GM19240 (cell line): ENCODE measurements at regions not wholly inside any gene's neighbourhood (a gene's known extent, or its start where the extent isn't known, plus 50 kb on each side); places are given as distances from the start of the nearest gene placed in this dataset.

Source experiments
- DNase-seq: peaks from one replicate; pipeline ENCODE4 v3.0.0; 2011; ENCODE audit warnings: low spot score; ENCODE audit not compliant: insufficient read length

DNA sequence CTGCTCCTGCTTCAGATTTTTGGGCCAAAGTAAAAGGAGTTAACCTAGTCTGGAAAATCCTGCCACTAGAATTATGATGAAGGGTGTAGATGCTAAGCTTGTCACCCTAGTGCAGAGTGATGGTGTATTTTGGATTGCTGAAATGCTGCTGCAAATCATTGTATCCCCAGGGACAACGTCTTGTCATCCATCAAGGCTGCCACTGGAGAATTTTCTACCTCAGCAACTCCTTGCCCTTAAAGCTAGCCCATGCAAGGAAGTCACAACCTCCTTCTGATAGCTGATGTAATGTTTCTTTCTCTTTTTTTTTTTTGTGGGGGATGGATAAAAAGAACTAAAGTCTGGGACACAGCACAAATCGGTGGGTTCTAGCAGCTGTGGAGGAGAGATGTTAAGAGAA is 139.4 kb upstream of the FRMD6 start:
- no peak for DNase-seq

DNA sequence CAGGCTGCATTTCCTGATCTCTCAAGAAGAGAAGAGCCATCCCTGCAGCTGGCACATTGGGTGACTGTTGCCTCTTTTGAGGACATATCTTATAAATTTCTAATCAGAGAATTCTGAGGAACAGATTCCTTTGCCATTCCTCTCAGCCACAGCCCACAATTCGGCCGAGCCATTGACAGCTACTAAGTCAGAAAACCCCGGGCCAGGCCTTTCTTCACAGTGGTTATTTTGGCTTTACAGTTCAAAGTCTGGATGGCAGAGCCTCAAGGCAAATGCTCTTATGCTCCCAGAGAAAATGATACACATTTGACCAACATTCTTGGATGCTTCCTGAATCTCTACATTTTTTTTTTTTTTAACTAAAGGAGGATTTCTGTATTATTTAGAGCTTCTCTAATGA is 138.4 kb upstream of the FRMD6 start:
- DNase-seq: no peak

DNA sequence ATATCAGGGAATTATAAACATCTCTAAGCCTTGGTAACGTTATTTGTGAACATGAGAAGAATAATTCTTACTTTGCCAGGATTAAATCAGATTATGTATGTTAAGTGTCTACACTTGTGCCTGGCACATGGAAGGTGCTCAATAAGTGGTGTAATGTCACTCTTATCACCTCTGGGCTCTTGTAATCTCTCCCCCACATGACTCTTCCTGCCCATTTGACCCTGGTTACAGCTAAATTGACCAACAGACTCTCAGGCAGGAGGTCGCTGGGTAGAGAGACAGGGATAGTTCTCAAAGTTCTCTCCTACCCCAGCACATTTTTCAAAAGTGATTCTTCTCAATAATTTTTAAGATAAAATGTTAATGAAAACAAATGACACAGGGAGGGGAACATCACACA is 137.8 kb upstream of the FRMD6 start:
- DNase-seq: no peak

DNA sequence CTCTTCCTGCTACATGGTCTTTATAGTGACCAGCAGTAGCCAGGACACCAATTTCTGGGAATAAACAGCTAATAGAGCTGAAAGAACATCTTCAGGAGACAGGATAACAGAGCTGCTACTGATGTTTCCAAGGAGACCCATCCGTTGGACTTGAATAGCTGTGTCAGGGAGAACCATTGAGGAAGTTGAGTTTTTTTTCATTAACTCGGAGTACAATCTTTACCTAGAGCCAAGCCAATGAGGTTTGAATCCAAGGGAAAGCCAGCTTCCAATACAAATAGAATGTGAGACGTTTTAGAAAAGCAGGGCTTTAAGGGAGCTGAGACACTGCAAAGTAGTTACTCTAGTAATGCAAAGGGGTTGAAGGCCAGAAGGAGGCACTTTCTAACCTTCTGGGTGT is 136.1 kb upstream of the FRMD6 start:
- no peak for DNase-seq

DNA sequence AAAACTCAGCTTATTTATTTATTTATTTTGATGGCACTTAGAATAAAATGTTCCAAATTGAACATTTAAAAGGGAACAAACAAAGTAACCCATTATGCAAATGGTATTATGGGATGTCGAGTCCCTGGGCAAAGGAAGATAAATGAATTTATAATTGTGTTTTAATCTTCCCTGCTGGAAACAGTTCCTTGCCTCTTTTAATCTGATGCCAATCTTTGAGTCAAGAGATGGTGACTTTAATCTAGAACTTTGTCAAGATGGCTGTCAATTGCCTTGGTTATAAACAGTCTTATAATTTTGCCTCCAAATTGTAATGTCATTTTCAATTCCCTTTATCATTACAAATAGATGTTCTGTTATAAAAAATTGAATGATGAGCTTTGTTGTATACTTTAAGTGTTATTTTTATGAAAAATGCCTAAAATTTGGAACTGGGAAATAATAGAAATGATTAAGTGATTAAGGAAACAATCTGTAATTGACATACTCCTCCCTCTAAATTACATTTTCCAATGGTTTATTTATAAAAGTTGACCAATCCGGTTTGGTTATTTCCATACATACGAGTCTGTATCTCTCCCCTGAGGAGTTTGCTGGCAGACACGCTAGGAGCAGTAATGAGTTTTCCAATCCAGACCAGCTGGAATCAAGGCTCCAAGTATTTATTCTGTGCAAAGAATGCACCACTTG is 134.9 kb upstream of the FRMD6 start:
- DNase-seq: no peak

DNA sequence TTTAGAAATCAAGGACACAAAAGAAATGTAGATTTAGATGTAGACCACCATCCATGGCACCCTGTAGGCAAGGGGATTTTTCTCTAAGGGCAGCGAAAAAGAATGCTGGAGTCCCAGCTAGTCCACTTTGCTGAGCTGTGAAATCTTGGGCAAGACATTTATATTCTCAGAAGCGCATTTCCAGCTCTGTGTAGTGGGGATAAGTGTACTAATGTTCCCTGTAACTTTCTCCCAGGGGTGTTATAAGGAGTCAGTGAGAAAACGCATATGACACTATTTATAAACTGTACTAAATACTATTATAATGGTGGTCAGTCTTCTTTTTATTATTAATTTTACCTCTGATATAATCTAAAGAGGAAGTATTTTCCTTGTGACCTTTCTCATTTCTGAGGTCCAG is 133.4 kb upstream of the FRMD6 start:
- DNase-seq: no peak

DNA sequence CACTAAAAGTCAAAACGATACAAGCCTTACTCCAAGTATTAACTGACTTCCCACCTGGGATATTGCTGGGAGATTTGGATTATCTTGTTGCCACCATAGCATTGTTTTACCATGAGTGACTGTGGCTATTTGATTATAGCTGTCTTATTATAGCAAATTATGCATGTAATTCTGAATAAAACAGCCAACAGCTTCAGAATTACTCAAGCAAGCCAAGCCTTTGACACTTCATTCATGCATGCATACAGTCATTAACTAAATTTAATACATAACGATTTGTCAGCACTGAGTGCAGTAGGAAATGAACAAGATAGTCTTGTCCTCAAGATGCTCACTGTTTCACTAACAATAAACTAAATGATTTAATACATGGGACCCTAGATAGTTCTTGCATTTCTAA is 133.0 kb upstream of the FRMD6 start:
- DNase-seq: no peak

DNA sequence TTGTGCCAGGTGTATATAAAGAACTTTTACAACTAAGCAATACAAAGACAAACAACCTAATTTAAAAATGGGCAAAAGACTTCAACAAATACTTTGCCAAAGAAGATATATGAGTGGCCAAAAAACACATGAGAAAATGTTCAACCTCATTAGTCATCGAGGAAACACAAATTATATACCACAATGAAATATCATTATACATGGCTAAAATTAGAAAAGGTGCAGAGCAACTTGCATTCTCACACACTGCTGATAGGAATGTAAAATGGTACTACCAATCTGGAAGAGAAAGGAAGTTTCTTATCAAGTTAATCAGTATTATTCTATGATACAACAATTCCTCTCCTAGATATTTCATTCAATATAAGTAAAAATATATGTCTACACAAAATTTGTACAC is 131.6 kb upstream of the FRMD6 start:
- no peak for DNase-seq

DNA sequence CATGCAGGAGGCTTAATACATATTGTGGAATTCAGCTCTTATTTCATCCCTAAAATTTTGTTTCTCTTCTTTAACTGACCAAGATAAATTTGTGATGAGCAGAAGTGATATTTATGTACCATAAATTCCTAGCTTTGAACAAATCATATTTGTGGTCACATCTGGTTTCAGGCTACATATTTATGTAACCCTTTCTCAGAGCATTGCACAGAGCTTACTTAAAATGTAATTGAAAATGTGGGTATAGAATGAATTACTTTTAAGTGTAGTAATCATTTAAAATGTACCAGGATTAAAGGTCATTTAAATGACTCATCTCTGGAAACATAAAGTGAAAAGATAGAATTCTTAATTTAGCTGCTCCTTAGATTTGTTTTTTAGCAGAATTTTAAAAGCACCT is 129.9 kb upstream of the FRMD6 start:
- DNase-seq: no peak

DNA sequence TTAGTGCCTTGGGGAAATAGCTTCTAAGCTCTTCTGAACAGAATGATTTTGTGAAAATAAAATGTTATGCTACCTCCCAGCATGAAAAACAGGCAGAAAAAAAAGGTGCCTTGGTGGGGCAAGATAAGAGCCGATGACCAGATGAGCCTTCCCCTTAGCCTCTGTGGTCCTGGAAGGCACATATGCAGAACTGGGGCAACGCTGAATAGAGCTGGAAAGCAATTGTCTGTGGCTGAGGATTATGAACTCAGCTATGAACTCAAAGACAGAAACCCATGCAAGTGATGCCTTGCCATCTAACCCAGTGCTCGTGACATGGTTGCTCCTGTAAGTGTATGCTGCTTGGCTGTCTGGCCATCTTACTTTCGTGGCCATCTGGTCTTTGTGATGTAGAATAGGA is 128.5 kb upstream of the FRMD6 start:
- no peak for DNase-seq

DNA sequence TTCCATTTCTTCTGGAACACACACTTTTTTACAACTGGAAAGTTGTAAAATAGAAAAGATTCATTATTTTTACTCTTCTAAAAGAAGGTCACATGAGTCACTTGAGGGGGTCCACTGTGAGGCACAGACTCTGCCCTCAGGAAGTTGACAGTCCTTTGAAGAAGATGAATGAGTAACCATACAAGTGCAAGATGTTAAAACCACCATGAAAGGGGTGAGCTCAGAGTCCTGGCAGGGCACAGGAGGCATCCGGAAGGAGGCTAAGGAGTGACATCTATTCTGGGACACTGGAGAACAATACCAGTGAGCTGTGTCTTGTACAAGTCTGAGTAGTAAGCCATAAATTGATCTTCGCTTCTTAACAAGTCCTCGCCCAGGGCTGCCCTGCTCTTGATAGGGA is 126.0 kb upstream of the FRMD6 start:
- no peak for DNase-seq

DNA sequence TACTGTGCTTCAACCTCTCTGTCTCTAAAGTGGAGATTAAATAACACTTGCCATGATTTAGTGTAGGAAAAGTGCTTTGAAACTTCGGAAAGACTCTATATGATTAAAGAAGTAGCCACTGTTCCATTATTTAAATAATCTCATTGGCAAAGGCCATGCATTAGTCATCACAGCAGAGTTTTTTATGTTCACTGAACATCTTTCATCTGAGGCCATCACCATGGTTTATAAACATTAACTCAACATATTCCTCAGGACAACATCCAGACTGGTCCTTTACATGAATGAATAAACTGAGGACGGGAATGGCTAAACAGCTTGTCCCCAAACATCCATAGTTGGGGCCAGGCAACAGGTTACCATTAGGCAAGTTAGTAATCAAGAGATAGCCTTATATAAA is 124.6 kb upstream of the FRMD6 start:
- DNase-seq: no peak

DNA sequence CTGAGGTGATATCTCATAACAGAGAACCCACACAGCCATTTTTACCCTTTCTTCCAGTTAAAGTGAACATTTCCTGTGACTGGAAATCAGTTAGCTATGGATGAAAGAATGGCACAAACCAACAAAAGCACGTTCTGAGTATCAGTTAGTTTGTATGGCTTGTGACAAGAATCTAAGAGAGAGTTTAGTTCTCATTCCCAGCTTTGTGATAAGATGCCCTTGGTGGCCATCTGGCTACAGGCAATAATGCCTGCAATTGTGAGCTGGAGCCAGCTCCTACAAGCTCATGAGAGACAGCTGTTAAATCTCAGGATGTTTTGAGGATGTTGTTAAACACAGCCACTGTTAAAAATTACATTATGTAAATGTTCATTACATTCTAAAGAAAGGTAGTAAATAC is 122.0 kb upstream of the FRMD6 start:
- no peak for DNase-seq

DNA sequence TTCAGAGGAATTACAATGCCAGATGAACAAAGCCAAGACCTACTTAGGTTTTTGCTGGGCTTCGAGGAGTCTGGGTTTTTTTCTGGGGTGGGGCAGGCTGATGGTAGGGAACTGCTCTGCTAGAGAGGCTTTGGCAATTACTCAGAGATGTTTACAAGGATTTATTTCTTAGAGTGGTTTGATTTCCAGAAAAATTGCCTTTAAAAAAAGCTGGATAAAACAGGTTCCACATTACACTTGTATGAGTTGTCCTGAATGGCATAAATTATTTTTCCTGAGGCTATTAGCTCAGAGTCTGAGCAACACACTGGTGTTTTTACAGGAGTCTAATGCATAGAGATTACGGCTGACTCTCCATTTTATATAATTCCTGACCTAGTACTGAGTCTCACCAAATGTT is 118.5 kb upstream of the FRMD6 start:
- DNase-seq: no peak

DNA sequence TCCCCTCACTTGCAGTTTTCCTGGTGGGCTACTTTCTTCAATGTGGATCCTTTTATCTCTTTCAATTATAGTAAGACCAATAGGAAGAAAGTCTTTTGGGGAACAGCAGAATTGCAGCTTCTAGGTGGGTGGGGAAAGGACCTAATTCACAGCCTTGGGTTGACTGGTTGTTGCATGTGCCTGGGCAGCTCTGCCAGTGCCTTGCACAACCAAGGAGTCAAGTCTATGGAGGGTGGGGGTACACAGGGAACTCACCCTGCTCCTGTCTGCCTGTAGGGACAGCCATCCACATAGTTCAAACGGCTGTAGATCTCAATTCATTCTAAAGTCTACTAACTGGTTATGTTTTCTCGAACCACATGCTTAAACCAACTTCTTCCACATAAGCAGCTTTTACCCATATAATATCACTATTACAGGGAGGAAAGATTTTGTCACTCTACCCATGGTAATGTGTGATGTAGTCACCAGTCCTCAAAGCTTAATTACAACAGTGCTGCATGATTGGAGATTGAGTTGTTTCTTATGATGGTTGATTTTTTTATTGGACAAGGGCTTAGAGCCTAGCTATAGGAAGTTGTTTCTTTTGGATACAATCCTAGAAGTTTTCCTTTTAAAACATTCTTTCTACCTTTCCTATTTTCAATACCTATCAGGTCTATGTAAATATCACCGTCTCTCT is 117.7 kb upstream of the FRMD6 start:
- DNase-seq: no peak

DNA sequence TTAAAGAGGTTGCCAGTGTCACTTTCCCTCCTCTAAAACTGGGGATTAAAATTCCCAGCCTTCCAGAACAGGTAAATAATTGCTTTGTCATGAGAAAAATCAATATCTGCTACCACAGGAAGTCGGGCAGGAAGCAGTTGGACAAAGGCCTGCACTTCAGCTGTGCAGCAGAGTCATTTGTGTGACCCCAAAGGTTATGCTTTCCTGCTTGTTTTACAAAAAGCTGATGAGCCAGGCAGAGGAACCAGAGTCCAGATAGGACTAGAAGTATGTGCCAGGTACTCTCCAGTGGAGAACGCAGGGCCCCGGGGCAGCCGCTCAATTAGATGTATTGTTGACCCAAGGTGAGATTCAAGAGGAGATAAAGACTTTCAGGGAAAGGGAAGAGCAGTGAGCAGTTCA is 117.1 kb upstream of the FRMD6 start:
- DNase-seq: no peak

DNA sequence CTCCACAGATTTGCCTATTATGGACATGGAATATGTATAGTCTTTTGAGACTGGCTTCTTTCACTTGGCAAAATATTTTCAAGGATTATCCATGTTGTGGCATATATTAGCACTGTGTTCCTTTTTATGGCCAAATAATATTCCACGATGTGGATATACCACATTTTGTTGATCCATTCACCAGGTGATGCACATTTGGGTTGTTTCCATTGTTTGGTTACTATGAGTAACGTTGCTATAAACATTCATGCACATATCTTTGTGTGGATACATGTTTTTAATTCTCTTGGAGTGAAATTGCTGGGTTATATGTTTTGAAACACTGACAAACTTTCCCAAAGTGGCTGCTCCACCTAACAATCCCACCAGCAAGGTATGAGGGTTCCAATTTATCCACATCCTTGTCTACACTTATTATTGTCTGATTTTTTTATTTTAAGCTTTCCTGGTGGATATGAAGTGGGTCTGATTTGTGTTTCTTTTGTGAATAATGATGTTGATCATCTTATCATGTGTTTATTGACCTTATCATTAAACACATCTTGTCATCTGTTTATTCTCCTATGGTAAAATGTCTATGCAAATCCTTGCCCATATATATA is 116.2 kb upstream of the FRMD6 start:
- DNase-seq: no peak

DNA sequence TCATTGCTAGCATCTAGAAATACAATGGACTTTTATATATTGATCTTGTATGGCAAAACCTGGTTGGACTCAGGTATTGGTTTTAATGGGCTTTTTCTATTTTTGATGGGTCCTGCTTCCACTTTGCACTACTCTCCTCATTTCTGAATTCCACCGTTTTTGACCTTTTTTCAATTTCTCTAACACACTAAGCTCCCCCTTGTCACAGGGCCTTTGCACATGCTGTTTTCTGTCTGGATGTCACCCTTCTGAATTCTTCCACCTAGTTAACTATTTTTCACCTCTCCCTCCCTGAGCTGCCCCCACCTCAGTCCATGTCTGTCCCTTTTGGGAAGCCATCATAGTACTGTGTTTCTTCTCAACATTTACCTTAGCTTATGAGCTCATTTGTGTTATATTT is 112.7 kb upstream of the FRMD6 start:
- DNase-seq: no peak

DNA sequence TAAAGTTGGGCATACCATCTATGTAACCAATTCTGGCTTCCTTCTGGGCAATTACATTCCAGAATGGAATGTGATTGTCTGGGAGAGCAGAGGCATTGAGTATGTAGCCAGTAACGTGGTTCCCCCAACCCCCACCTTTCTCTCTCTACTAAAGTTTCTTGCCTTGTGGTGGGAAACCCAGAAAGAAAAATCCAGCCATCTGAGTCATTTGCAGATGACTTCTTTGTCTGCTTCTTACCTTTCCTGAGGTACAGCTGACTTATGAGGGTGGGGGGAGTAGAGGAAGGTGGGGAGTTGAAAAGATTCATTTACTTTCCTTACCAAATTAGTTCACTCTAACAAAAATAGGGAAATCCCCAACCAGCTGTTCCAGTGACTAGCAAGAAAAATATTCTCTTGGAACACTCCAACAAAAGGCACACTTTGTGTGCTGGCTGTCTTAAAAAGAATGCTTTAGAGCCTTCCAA is 112.1 kb upstream of the FRMD6 start:
- DNase-seq: no peak

DNA sequence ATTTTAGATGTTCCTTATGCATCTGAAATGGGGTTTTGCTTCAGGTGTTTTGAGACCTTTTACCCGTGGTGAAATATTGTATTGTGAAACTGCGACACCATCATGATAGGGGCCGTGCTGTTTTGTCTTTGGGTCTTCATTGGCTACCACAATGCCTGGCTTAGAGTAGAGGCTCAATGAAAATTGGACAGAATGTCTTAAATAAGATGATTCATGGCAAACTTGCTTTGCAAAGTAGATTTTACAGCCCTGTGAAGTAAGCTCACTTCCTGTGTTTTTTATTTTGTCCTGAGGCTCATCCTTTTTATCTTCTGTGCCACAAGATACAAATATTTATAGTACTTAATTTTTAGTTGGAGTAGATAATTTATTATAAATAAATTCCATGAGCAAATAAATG is 111.3 kb upstream of the FRMD6 start:
- no peak for DNase-seq

DNA sequence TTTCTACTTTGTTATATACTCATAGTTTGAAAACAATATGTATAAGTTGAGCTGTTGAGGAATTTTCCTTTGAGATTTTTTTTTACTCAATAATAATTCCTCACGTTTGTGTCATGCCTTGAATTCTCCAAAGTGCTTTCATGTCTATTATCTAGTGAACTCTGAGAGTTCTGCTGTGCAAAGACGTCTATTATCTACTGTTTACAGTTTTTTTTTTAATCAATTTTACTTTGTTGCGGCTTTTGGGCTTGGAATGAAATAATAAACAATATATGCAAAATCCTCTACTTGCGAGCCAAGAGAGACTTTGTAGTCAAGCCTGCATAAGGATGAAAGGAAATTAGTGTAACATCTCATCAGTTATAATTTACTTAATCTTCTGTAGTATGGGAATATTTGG is 107.2 kb upstream of the FRMD6 start:
- no peak for DNase-seq

DNA sequence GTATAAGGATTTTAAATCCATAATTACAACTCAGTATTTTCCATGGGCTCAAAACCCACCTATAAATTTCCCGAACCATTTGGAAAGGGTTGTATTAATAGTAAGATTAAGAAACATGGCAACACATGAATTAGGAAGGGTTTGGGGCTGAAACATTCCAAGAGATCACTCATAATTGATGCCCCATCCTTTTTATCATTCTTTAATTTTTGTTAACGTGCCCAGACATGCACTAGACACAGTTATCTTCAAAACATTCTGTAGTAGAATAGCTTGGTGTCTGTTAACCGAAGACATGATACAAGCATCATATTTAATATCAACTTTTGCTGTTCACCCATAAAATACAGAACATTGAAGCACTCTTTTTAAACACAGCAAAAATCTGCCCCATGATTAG is 106.8 kb upstream of the FRMD6 start:
- no peak for DNase-seq

DNA sequence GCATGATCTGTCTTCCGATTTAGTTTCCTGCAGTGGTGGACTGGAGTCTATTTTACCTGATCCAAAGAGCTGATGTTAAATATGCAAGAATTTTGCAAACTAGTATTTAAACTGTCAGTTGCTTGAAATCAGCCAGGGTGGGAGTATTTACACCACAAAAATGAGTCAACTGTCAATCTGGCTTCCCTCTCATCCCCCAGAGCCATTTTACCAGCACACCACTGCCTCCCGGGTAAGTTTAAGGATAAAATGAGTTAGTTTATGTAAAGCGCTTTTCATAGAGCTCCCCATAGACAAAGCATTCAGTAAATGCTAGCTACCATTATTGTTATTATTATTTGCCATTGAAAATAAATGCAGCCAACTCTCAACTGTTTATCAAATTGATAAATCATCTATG is 106.3 kb upstream of the FRMD6 start:
- no peak for DNase-seq
